RWPE1 (cell line): ENCODE measurements at regions not wholly inside any gene's neighbourhood (a gene's known extent, or its start where the extent isn't known, plus 50 kb on each side); places are given as distances from the start of the nearest gene placed in this dataset.

Source experiments
- CTCF ChIA-PET: fragments of 350-600 bp; sonication (Branson Sonifier 250); formaldehyde crosslinking; extraction: SDS; loops from one replicate; lab custom pipeline; 2021; lab: Yijun Ruan, JAX
- POLR2A ChIA-PET: fragments of 400-600 bp; formaldehyde crosslinking; extraction: SDS; loops from one replicate; lab custom pipeline; 2020; ENCODE audit warnings: antibody characterized with exemption; ENCODE audit not compliant: low non-redundant PET; lab: Yijun Ruan, JAX
- DNase-seq: peaks from one replicate; pipeline ENCODE4 v3.0.0; 2012; ENCODE audit warnings: low spot score
- H3K27ac ChIP-seq: fragments of 450-650 bp; 2 replicates; pipeline ENCODE4 v1.5.1; 2017
- TF ChIP-seq, protein P1 (sequence below): fragments of 450-650 bp; conservative IDR thresholded peaks from 2 replicates; pipeline ENCODE4 v1.5.1; 2017; ENCODE audit warnings: low read depth, mild to moderate bottlenecking

DNA sequence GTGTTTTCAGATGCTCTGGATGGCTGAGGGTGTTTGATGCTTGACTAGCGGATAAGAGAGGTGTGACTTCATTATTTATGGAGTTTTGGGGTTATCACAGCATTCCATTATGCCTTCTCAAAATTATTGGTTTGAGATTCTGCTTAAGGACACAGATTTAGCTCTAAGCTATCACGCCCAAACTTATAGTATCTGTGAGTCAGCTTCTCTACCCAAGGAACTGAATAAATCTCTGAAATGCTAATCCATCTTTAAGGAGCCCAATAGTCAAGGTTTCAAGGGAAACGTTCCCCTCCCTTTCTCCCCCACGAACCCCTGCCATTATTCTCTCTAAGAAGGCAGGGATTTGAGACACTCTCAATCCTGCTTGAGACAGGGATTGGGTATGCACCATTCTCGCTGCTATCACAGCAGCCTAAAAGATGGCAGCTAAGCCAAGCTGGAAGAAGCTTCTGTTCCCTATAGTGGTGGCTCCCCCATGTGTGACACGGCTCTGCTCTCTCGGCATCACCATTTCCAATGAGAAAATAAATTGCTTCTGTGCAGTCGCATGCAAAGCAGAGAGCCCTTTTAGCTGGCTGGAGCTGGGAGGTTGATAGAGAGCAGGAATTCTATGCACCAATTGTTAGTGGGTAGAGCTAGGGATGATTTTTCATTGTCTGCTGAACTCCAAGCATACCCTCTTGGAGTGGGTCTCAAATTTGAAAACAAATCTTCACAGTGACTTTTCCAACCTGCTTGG lies 151.1 kb downstream of the IL20RB start:
- no peak for DNase-seq
- TF ChIP-seq, protein P1, sequence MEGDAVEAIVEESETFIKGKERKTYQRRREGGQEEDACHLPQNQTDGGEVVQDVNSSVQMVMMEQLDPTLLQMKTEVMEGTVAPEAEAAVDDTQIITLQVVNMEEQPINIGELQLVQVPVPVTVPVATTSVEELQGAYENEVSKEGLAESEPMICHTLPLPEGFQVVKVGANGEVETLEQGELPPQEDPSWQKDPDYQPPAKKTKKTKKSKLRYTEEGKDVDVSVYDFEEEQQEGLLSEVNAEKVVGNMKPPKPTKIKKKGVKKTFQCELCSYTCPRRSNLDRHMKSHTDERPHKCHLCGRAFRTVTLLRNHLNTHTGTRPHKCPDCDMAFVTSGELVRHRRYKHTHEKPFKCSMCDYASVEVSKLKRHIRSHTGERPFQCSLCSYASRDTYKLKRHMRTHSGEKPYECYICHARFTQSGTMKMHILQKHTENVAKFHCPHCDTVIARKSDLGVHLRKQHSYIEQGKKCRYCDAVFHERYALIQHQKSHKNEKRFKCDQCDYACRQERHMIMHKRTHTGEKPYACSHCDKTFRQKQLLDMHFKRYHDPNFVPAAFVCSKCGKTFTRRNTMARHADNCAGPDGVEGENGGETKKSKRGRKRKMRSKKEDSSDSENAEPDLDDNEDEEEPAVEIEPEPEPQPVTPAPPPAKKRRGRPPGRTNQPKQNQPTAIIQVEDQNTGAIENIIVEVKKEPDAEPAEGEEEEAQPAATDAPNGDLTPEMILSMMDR = no peak
- ChIA-PET POLR2A (interaction anchor here (0.5 kb wide), 1 partner anchor 51 kb away, joined by 4 read pairs; no protein-coding TSS in a partner anchor), CTCF (interaction anchor here (0.6 kb wide), 1 partner anchor 921 kb away, joined by 3 read pairs; no protein-coding TSS in a partner anchor)
- H3K27ac ChIP-seq = no peak overlapping the region

DNA sequence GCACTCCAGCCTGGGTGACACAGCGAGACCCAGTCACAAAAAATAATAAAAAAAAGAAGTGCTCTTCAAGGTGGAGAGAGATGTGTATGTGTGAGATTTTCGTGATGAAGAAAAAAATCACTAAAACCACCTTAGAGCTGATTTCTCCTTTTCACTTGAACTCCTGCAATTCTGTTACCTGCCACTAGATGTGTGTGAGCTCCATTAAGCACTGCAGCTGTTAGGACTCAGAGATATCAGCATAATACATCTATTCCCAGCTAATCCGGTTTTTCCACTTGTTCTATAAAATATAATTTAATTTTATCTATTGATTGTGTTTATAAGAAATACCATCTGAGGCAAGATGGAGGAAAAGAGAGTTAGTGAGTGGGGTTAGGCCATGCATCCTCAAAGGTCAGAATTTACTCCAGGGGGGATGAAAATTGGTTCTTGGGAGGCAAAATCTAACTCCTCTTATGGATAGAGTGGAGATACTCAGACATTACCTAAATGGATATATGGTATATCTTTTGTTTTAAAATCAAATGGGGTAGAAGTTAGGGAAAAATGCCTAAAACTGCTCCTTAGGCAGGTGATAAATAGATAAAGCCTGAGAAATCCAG lies 152.7 kb downstream of the IL20RB start:
- TF ChIP-seq, protein P1 = peak; percentile 78
- no peak overlapping the region for H3K27ac ChIP-seq
- ChIA-PET CTCF (interaction anchor here (0.6 to 1.7 kb wide), 12 partner anchors 9 to 1855 kb away, joined by 3 to 7 read pairs (median 3); no protein-coding TSS in a partner anchor), POLR2A (interaction anchor here (0.5 kb wide), 1 partner anchor 159 kb away, joined by 3 read pairs; no protein-coding TSS in a partner anchor)
- peak; percentile 45 for DNase-seq

DNA sequence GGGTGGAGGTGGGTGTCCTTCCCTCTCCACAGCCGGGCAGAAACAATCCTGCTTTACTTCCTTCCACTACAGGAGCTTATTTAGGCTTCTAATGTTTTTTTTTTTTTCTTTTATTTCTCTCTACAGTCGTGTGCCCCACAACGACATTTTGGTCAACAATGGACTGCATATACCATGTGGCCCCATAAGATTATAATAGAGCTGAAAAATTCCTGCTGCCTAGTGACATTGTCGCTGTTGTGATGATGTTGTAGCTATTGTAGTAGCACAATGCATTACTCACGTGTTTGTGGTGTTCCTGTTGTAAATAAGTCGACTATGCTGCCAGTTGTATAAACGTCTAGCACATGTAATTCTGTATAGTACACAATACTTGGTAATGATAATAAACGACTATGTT lies 153.7 kb downstream of the IL20RB start:
- ChIA-PET POLR2A (no interaction called here), CTCF (interaction anchor here (0.5 to 0.7 kb wide), 3 partner anchors 150 to 418 kb away, joined by 3 to 6 read pairs (median 3); no protein-coding TSS in a partner anchor)
- no peak for DNase-seq
- H3K27ac ChIP-seq = no peak overlapping the region
- TF ChIP-seq, protein P1 = no peak

DNA sequence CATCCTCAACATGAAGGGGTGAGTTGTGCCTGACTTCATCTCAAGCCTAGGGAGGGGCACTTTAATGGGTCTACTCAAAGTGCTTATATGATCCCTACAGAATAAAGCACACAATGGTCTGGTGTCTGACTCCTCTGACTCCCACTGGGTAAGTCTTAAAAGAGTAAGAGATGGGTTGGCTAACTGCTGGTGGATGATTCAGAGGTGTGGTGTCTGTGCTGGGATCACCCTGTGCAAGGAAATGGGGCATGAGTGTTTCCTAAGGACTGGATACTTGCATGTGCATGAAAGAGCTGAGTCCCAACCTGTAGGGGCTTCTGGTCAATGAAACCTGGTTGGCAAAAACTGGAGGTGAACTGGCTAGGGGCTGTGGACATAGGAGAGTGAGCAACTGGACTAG lies 158.8 kb downstream of the IL20RB start:
- DNase-seq = no peak
- POLR2A ChIA-PET = no interaction called here
- TF ChIP-seq, protein P1 = no peak
- no peak overlapping the region for H3K27ac ChIP-seq
- CTCF ChIA-PET = no interaction called here

DNA sequence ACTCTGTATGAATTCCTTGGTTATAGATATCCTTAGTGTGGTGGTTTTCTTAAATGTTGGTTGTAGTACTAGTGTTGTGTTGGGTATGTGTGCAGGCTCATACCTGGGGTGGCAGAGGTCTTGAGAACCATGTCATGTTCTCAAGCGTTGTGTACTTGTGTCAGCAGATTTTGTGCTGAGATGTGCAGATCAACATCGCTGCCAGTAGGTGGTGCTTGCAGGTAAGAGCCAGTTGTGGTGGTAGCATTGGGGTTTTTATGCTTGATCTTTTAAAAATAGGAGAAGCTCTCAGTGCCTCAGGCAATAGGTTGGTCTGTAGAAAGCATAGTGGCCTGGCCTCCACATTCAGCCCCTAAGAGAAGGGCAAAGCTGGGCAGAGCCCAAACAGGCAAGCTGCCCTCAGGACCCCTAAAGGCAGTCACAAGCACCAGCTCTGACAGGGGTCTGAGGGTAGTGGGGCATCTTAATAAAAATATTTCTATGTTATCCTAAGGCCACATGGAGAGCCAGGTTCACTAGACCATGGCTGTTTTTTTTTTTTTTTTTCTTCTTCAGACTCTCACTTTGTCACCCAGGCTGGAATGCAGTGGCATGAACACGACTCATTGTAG lies 164.0 kb downstream of the IL20RB start:
- POLR2A ChIA-PET = no interaction called here

DNA sequence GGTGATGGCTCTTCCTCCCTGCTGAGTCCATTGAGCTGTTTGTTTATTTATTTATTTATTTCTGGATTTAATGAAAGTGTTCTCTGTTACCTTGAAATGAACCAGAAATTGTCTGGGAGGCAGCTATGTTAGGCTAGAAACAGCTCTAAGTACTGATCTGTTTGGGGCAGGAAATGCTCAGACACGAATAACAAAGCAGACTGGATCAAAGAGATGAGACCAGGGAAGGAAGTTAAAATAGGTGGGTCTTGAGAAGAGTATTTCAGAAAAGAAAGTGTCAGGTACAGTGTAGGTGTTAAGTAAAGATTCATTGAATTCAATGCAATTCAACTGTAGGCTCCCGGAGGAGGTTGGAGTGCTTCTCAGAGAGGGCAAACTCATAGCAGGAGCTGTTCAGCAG lies 173.3 kb downstream of the IL20RB start:
- H3K27ac ChIP-seq = no peak overlapping the region
- CTCF ChIA-PET = no interaction called here
- POLR2A ChIA-PET = no interaction called here
- DNase-seq = no peak
- TF ChIP-seq, protein P1 = no peak

More for the DNA sequence above, 164.0 kb downstream of the IL20RB start:
- peak; percentile 18 for DNase-seq
- TF ChIP-seq, protein P1 = peak; percentile 39; the same call in 1 of the 2 replicates
- CTCF ChIA-PET = interaction anchor here (0.6 to 0.7 kb wide), 4 partner anchors 383 to 1546 kb away, joined by 3 to 4 read pairs (median 3); no protein-coding TSS in a partner anchor
- H3K27ac ChIP-seq = no peak overlapping the region
